Caco-2 (cell line): ENCODE measurements at regions not wholly inside any gene's neighbourhood (a gene's known extent, or its start where the extent isn't known, plus 50 kb on each side); places are given as distances from the start of the nearest gene placed in this dataset.

Experiments used
- BruUV-seq: library from RNA; stranded (reverse); fragments of 400-500 nt; replicated peaks from 2 replicates; lab custom pipeline; 2021; lab: Mats Ljungman, UMichigan
- CTCF ChIA-PET: fragments of 300-600 bp; sonication (Branson Sonifier 250); formaldehyde crosslinking; loops from one replicate; lab custom pipeline; 2022; ENCODE audit warnings: antibody characterized with exemption; lab: Charles Lee
- POLR2A ChIA-PET: fragments of 300-600 bp; sonication (Branson Sonifier 250); formaldehyde crosslinking; loops from one replicate; lab custom pipeline; 2022; ENCODE audit warnings: antibody characterized with exemption; lab: Charles Lee
- DNase-seq, 2 experiments: peaks; one replicate each; pipeline versions ENCODE4 v3.0.0 to v3.0.0-alpha.2; 2020 to 2022
- H3K27me3 ChIP-seq: replicated peaks from 2 replicates; pipeline ENCODE4 v1.6.0; 2011; ENCODE audit warnings: low read length; ENCODE audit not compliant: control insufficient read depth, insufficient read depth
- H3K36me3 ChIP-seq: 2 replicates; pipeline ENCODE4 v1.5.1; 2011; ENCODE audit warnings: low read length; ENCODE audit not compliant: control insufficient read depth, insufficient read depth
- H3K4me1 ChIP-seq: fragments of 250-450 bp; sonication (Bioruptor Pico); 2 replicates; pipeline ENCODE4 v1.5.1; 2020; ENCODE audit warnings: mild to moderate bottlenecking
- H3K4me3 ChIP-seq: 2 replicates; pipeline ENCODE4 v1.5.1; 2011; ENCODE audit warnings: low read depth, mild to moderate bottlenecking, control low read depth, low read length
- H3K9me3 ChIP-seq: fragments of 250-450 bp; sonication (Bioruptor Pico); 2 replicates; pipeline ENCODE4 v1.5.1; 2020; ENCODE audit warnings: mild to moderate bottlenecking, moderate library complexity
- H3K27ac Mint-ChIP-seq: one replicate; pipeline ENCODE4 v1.8.0; 2022; ENCODE audit warnings: mixed read lengths; ENCODE audit not compliant: unreplicated experiment
- H3K27me3 Mint-ChIP-seq: one replicate; pipeline ENCODE4 v1.8.0; 2022; ENCODE audit warnings: mixed read lengths; ENCODE audit not compliant: insufficient read depth, unreplicated experiment
- H3K36me3 Mint-ChIP-seq: one replicate; pipeline ENCODE4 v1.8.0; 2022; ENCODE audit warnings: mild to moderate bottlenecking, mixed read lengths; ENCODE audit not compliant: insufficient read depth, unreplicated experiment
- H3K4me1 Mint-ChIP-seq: one replicate; pipeline ENCODE4 v1.8.0; 2022; ENCODE audit warnings: low read depth, mixed read lengths; ENCODE audit not compliant: unreplicated experiment
- H3K4me3 Mint-ChIP-seq: one replicate; pipeline ENCODE4 v1.8.0; 2022; ENCODE audit warnings: mild to moderate bottlenecking, moderate library complexity, mixed read lengths; ENCODE audit not compliant: unreplicated experiment
- H3K9me3 Mint-ChIP-seq: one replicate; pipeline ENCODE4 v1.8.0; 2022; ENCODE audit warnings: mixed read lengths; ENCODE audit not compliant: unreplicated experiment
- CTCF ChIP-seq, 2 experiments: fragments of 200-600 bp in 1 of 2; IDR thresholded peaks; 1 replicate in 1 of 2; 2 replicates in 1 of 2; pipeline versions ENCODE4 v1.5.1 to v1.8.0; 2011 to 2022; ENCODE audit warnings: antibody characterized with exemption in 1 of 2, control low read depth in 1 of 2, inconsistent platforms in 1 of 2, low read depth in 1 of 2, low read length in 1 of 2, mild to moderate bottlenecking in 1 of 2, moderate library complexity in 1 of 2; ENCODE audit not compliant: insufficient read depth in 1 of 2, severe bottlenecking in 1 of 2, unreplicated experiment in 1 of 2
- intact Hi-C: fragments of 100-400 bp; cut with micrococcal nuclease; formaldehyde crosslinking; loops from one replicate; pipeline ENCODE4 v1.10.0; 2022; ENCODE audit not compliant: unreplicated experiment

DNA sequence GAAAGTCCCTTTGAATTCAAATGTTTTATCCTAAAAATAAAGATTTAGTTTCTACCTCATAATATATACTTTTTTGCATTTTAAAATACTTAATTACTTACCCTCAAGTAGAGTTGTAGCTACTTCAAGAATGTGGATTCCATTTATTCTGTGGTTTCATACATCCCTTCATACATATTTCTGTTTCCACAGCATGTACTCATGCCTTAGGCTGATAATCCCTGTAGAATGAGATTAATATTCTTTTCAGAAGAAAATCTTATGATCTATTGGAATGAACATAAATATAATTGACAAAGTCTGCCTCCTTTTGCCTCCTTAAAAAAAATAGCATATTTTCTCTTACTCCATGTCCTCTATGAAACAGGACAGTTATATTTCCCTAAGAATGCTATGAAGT is 465.7 kb downstream of the DTWD2 start:
- H3K36me3 ChIP-seq = no peaks in the 10 kb centered on the region
- Mint-ChIP-seq H3K27me3 (peaks cover 13% of the 10 kb centered on the region), H3K36me3 (no peaks in the 10 kb centered on the region), H3K27ac (no peak overlapping the region), H3K4me3 (no peak overlapping the region), H3K4me1 (no peaks in the 10 kb centered on the region), H3K9me3 (no peaks in the 10 kb centered on the region)
- H3K27me3 ChIP-seq = no peaks in the 10 kb centered on the region
- H3K4me3 ChIP-seq = no peak overlapping the region
- no TSS peak for BruUV-seq
- intact Hi-C loops = no loop called here
- POLR2A ChIA-PET = no interaction called here
- DNase-seq = no peak
- TF ChIP-seq CTCF (IDR thresholded peaks at IDR 0.05; ENCODE audit: insufficient read depth in 1 of 2, low read depth in 1 of 2, low read length in 1 of 2, severe bottlenecking in 1 of 2, unreplicated experiment in 1 of 2) = no peak
- H3K9me3 ChIP-seq = no peaks in the 10 kb centered on the region
- CTCF ChIA-PET = no interaction called here
- H3K4me1 ChIP-seq = no peaks in the 10 kb centered on the region

- Mint-ChIP-seq H3K4me3 (no peak overlapping the region), H3K9me3 (no peaks in the 10 kb centered on the region), H3K27ac (no peak overlapping the region), H3K4me1 (no peaks in the 10 kb centered on the region), H3K27me3 (peaks cover 13% of the 10 kb centered on the region), H3K36me3 (no peaks in the 10 kb centered on the region)
- H3K27me3 ChIP-seq = no peaks in the 10 kb centered on the region
- CTCF ChIA-PET = no interaction called here
- intact Hi-C loops = no loop called here
- POLR2A ChIA-PET = no interaction called here
- TF ChIP-seq CTCF (IDR thresholded peaks at IDR 0.05; ENCODE audit: insufficient read depth in 1 of 2, low read depth in 1 of 2, low read length in 1 of 2, severe bottlenecking in 1 of 2, unreplicated experiment in 1 of 2) = no peak
- H3K9me3 ChIP-seq = no peaks in the 10 kb centered on the region
- BruUV-seq = no TSS peak
- no peak overlapping the region for H3K4me3 ChIP-seq
- no peak for DNase-seq
- no peaks in the 10 kb centered on the region for H3K36me3 ChIP-seq
- H3K4me1 ChIP-seq = no peaks in the 10 kb centered on the region
These were observed 467.5 kb downstream of the DTWD2 start for GRCh38 chr5:118520771-118521415.

DNA sequence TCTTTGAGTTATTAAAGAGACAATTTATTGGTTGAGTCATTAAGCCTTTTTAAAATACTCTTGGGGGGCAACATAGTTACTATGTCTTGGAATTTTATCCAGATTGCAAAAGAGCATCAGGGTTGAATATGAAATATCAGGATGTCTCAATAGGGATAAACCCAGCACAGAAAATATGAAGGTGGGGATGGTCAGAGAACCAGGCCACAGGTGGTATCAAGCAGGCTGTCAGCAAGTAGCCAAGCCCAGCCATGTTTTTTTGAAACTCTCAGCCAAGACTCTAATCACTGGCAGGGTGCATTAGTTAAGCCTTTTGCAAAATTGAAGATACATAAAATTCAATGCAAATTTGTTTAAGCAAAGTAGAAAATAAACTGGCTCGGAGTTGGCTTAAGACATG is 468.9 kb downstream of the DTWD2 start:
- DNase-seq = no peak
- H3K27me3 ChIP-seq = no peaks in the 10 kb centered on the region
- H3K4me3 ChIP-seq = no peak overlapping the region
- intact Hi-C loops = no loop called here
- no peaks in the 10 kb centered on the region for H3K9me3 ChIP-seq
- H3K4me1 Mint-ChIP-seq = no peaks in the 10 kb centered on the region
- no peaks in the 10 kb centered on the region for H3K9me3 Mint-ChIP-seq
- ChIA-PET CTCF (no interaction called here), POLR2A (no interaction called here)
- peaks cover 11% of the 10 kb centered on the region for H3K27me3 Mint-ChIP-seq
- TF ChIP-seq CTCF (IDR thresholded peaks at IDR 0.05; ENCODE audit: insufficient read depth in 1 of 2, low read depth in 1 of 2, low read length in 1 of 2, severe bottlenecking in 1 of 2, unreplicated experiment in 1 of 2) = no peak
- no peaks in the 10 kb centered on the region for H3K36me3 Mint-ChIP-seq
- BruUV-seq = no TSS peak
- no peak overlapping the region for H3K27ac Mint-ChIP-seq
- no peak overlapping the region for H3K4me3 Mint-ChIP-seq
- no peaks in the 10 kb centered on the region for H3K36me3 ChIP-seq
- no peaks in the 10 kb centered on the region for H3K4me1 ChIP-seq
